Activated naive CD4-positive, alpha-beta T cell treated with anti-CD3 and anti-CD28 coated beads for 36 hours (primary cell): ENCODE measurements at regions not wholly inside any gene's neighbourhood (a gene's known extent, or its start where the extent isn't known, plus 50 kb on each side); places are given as distances from the start of the nearest gene placed in this dataset.
"Not testable (repeated sequence)": the region's sequence is repeated elsewhere in the genome, so short reads cannot be mapped to it uniquely, and the experiment has no call there.

Source experiments
- CTCF ChIA-PET: fragments of 350-600 bp; sonication (Branson Sonifier 250); formaldehyde crosslinking; loops from one replicate; lab custom pipeline; 2021; ENCODE audit warnings: antibody characterized with exemption; lab: Charles Lee
- DNase-seq: peaks from one replicate; pipeline ENCODE4 v3.0.0-alpha.2; 2020
- H3K27ac Mint-ChIP-seq: one replicate; pipeline ENCODE4 v1.8.0; 2021; ENCODE audit warnings: mild to moderate bottlenecking, mixed read lengths
- H3K27me3 Mint-ChIP-seq: one replicate; pipeline ENCODE4 v1.8.0; 2021; ENCODE audit warnings: low read depth, mixed read lengths
- H3K36me3 Mint-ChIP-seq: one replicate; pipeline ENCODE4 v1.8.0; 2021; ENCODE audit warnings: low read depth, mixed read lengths
- H3K4me1 Mint-ChIP-seq: one replicate; pipeline ENCODE4 v1.8.0; 2021; ENCODE audit warnings: low read depth, mixed read lengths
- H3K4me3 Mint-ChIP-seq: one replicate; pipeline ENCODE4 v1.8.0; 2021; ENCODE audit warnings: mild to moderate bottlenecking, moderate library complexity, mixed read lengths
- H3K9me3 Mint-ChIP-seq: one replicate; pipeline ENCODE4 v1.8.0; 2021; ENCODE audit warnings: mixed read lengths
- intact Hi-C: fragments of 100-400 bp; cut with micrococcal nuclease; formaldehyde crosslinking; loops from one replicate; pipeline ENCODE4 v1.15.1; 2023

DNA sequence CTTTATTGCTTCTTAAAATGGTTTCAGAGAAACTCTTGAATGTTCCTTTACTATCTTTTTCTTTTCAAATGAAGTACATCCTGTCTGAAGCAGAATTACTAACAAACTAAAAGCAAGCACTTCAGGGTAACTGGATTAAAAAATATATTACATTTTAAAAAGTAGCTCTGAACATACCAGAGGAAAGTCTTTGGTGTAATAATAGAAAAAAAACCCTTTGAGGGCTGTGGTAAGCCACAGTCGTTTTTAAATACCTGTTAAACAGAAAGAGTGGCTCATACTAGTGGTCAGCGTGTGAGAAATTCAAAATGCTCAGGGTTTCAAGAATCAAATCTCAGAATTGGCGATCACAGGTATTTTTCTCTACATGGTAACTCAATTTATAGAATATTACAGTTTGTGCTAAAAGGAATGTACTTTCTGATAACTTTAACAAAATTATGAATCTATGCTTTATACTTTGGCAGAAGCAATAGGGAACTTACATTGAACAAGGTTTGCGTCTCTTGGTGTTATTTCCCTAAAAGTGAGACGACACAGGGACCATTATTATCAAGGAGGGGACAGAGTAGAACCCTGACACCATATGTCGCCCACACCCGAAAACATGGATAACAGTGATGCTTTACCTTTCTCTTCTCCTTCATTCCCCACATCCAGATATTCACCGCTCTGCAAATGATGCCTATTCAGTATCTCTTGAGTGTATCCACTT lies 97.0 kb upstream of the DPH5 start:
- Mint-ChIP-seq H3K27me3 (no peaks in the 10 kb centered on the region), H3K36me3 (no peaks in the 10 kb centered on the region), H3K27ac (no peak overlapping the region), H3K4me1 (peaks cover 51% of the 10 kb centered on the region), H3K9me3 (peaks cover 1% of the 10 kb centered on the region), H3K4me3 (no peak overlapping the region)
- CTCF ChIA-PET: interaction anchor here (0.6 to 1.4 kb wide), 2 partner anchors 17 to 166 kb away, joined by 3 to 12 read pairs; no protein-coding TSS in a partner anchor
- intact Hi-C loops: loop anchor here (1.0 to 10.0 kb wide), 4 partner anchors 8 to 678 kb away; partner anchors contain the start of gene DPH5
- DNase-seq: peak; percentile 35

DNA sequence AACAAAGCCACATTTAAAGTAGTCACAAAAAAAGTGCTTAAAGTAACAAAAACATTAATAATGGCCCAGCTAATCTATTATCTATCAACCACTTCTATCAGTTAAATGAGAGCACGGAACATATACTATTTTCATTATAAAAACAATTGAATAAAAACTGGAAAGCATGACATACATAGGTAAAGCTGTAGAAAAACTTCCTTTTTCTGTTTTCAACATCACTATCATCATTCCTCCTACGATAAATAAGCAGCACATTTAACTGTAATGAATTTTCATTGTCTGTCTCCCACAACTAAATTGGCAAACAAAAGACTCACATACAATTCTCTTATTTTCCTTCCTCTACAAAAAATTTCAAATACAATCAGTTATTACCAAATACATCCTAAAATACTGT lies 96.4 kb upstream of the DPH5 start:
- peaks cover 1% of the 10 kb centered on the region for H3K9me3 Mint-ChIP-seq
- H3K27me3 Mint-ChIP-seq: no peaks in the 10 kb centered on the region
- intact Hi-C loops: loop anchor here (1.0 to 10.0 kb wide), 4 partner anchors 8 to 677 kb away; partner anchors contain the start of gene DPH5
- CTCF ChIA-PET: interaction anchor here (0.6 to 1.4 kb wide), 3 partner anchors 12 to 166 kb away, joined by 3 read pairs; no protein-coding TSS in a partner anchor
- H3K4me3 Mint-ChIP-seq: no peak overlapping the region
- peaks cover 49% of the 10 kb centered on the region for H3K4me1 Mint-ChIP-seq
- peak overlapping the region; percentile 48 for H3K27ac Mint-ChIP-seq
- no peak for DNase-seq
- H3K36me3 Mint-ChIP-seq: no peaks in the 10 kb centered on the region

DNA sequence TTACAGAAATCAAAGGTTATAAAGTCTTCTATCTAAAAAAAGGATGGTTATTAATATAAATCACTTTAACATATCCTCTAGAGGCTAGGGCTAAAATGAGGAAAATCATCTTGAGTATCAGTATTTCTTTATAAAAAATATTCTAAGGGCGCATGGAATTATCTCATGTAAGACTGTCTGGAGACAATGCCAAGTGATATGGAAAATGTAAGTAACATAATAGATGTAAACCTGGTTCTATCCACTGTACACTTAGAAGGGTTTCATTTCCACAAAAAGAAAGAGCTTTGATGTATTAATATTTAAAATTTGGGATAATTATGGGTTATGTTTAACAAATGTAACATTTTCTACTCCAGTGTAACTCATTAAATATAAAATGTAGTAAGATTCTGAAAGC lies 95.9 kb upstream of the DPH5 start:
- Mint-ChIP-seq H3K36me3 (no peaks in the 10 kb centered on the region), H3K4me1 (peaks cover 49% of the 10 kb centered on the region)

DNA sequence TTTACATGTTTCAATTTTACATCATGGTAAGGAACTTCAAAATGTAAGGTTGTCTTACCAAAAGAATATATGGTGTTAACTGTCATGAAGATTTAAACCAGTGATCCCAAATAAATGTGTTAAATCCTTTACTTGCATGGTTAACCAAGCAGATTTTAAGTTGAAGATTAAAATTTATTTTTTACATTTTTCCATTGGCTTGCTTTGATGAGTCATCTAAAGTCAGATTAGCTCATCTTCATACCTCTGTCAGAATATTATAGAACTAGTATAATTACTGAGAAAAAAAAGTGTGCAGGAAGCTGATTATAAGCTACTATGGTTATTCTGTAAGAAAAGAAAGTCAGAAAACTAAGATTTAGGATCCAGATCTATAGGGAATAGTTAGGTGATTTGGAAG lies 95.3 kb upstream of the DPH5 start:
- Mint-ChIP-seq H3K4me3 (no peak overlapping the region), H3K36me3 (no peaks in the 10 kb centered on the region), H3K9me3 (peaks cover 1% of the 10 kb centered on the region), H3K27ac (peak overlapping the region; percentile 27), H3K4me1 (peaks cover 54% of the 10 kb centered on the region), H3K27me3 (no peaks in the 10 kb centered on the region)
- DNase-seq: no peak
- intact Hi-C loops: loop anchor here (1.0 to 10.0 kb wide), 4 partner anchors 9 to 676 kb away; partner anchors contain the start of gene DPH5
- CTCF ChIA-PET: interaction anchor here (1.5 kb wide), 1 partner anchor 168 kb away, joined by 6 read pairs; no protein-coding TSS in a partner anchor

More for the DNA sequence above, 95.9 kb upstream of the DPH5 start:
- H3K9me3 Mint-ChIP-seq: peaks cover 1% of the 10 kb centered on the region
- peak overlapping the region; percentile 48 for H3K27ac Mint-ChIP-seq
- no peak for DNase-seq
- CTCF ChIA-PET: interaction anchor here (0.6 to 1.4 kb wide), 3 partner anchors 13 to 167 kb away, joined by 3 read pairs; no protein-coding TSS in a partner anchor
- intact Hi-C loops: loop anchor here (5.0 to 10.0 kb wide), 3 partner anchors 94 to 677 kb away; partner anchors contain the start of gene DPH5
- H3K4me3 Mint-ChIP-seq: no peak overlapping the region
- H3K27me3 Mint-ChIP-seq: no peaks in the 10 kb centered on the region

DNA sequence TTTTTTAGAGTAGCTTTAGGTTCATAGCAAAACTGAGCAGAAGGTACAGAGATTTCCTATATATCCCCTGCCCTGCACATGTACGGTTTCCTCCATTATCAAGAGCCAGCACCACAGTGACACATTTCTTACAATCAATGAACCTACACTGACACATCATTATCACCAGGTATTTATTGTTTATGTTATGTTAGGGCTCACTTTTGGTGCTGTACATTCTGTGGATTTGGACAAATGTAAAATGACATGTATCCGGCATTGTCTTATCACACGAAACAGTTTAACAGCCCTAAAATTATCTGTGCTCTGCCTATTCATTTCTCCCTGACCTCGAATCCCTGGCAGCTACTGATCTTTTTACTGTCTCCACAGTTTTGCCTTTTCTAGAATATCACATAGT lies 93.7 kb upstream of the DPH5 start:
- intact Hi-C loops: no loop called here
- H3K9me3 Mint-ChIP-seq: peaks cover 1% of the 10 kb centered on the region
- H3K27me3 Mint-ChIP-seq: no peaks in the 10 kb centered on the region
- no peak for DNase-seq
- no peak overlapping the region for H3K27ac Mint-ChIP-seq
- H3K4me3 Mint-ChIP-seq: no peak overlapping the region
- H3K36me3 Mint-ChIP-seq: no peaks in the 10 kb centered on the region
- H3K4me1 Mint-ChIP-seq: peaks cover 54% of the 10 kb centered on the region
- CTCF ChIA-PET: interaction anchor here (0.9 kb wide), 1 partner anchor 62 kb away, joined by 3 read pairs; no protein-coding TSS in a partner anchor

DNA sequence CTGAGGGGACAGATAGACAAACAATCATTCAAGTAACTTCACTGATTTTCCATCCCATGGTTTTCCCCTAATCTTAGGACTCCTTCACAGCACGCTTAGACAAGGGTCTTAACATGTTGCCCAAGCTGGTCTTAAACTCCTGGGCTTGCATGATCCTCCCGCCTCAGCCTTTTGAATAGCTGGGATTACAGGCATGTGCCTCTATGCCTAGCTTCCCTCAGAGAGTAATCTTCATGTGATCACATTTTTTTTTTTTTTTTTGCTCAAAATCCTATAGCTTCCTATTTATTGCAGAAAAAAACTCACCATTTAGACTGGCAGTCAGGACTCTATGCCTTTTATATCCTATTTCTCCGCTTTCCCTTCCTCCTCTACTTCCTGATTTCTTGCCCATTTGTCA lies 90.4 kb upstream of the DPH5 start:
- no peaks in the 10 kb centered on the region for H3K27me3 Mint-ChIP-seq
- intact Hi-C loops: no loop called here
- peaks cover 48% of the 10 kb centered on the region for H3K4me1 Mint-ChIP-seq

DNA sequence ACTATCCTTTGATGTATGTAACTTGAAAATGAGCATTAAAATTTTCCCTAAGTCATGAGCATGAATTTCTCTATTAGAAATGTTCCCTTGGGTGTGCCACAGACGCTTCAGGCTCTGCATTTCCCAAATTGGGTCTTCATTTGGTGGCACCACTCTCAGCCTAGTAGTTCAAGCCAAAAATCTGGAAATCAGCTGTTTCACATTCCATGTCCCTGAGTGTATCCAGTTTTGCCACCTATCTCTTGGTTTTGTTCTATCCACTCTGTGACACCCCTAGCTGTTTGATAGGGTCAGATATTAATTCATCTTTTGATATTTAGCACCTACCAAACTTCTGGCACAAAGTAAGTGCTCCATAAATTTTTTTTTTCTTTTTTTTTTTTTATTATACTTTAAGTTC lies 89.5 kb upstream of the DPH5 start:
- Mint-ChIP-seq H3K9me3 (peaks cover 6% of the 10 kb centered on the region), H3K4me3 (no peak overlapping the region), H3K4me1 (peaks cover 49% of the 10 kb centered on the region), H3K36me3 (no peaks in the 10 kb centered on the region), H3K27ac (no peak overlapping the region), H3K27me3 (no peaks in the 10 kb centered on the region)
- DNase-seq: no peak
- CTCF ChIA-PET: interaction anchor here (0.6 to 2.4 kb wide), 3 partner anchors 11 to 178 kb away, joined by 3 to 9 read pairs (median 4); no protein-coding TSS in a partner anchor
- intact Hi-C loops: no loop called here

More for the DNA sequence above, 90.4 kb upstream of the DPH5 start:
- Mint-ChIP-seq H3K4me3 (no peak overlapping the region), H3K36me3 (no peaks in the 10 kb centered on the region), H3K9me3 (peaks cover 6% of the 10 kb centered on the region), H3K27ac (no peak overlapping the region)
- CTCF ChIA-PET: interaction anchor here (0.6 to 2.4 kb wide), 4 partner anchors 21 to 172 kb away, joined by 3 to 9 read pairs (median 4); no protein-coding TSS in a partner anchor
- no peak for DNase-seq

DNA sequence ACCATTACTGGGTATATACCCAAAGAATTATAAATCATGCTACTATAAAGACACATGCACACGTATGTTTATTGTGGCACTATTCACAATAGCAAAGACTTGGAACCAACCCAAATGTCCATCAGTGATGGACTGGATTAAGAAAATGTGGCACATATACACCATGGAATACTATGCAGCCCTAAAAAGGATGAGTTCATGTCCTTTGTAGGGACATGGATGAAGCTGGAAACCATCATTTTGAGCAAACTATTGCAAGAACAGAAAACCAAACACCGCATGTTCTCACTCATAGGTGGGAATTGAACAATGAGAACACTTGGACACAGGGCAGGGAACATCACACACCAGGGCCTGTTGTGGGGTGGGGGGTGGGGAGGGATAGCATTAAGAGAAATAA lies 88.5 kb upstream of the DPH5 start:
- H3K27me3 Mint-ChIP-seq, H3K27ac Mint-ChIP-seq, H3K4me3 Mint-ChIP-seq, intact Hi-C loops, DNase-seq, H3K36me3 Mint-ChIP-seq, H3K9me3 Mint-ChIP-seq: not testable (repeated sequence)
- H3K4me1 Mint-ChIP-seq: peaks cover 46% of the 10 kb centered on the region
- CTCF ChIA-PET: interaction anchor here (2.4 kb wide), 1 partner anchor 174 kb away, joined by 9 read pairs; no protein-coding TSS in a partner anchor

DNA sequence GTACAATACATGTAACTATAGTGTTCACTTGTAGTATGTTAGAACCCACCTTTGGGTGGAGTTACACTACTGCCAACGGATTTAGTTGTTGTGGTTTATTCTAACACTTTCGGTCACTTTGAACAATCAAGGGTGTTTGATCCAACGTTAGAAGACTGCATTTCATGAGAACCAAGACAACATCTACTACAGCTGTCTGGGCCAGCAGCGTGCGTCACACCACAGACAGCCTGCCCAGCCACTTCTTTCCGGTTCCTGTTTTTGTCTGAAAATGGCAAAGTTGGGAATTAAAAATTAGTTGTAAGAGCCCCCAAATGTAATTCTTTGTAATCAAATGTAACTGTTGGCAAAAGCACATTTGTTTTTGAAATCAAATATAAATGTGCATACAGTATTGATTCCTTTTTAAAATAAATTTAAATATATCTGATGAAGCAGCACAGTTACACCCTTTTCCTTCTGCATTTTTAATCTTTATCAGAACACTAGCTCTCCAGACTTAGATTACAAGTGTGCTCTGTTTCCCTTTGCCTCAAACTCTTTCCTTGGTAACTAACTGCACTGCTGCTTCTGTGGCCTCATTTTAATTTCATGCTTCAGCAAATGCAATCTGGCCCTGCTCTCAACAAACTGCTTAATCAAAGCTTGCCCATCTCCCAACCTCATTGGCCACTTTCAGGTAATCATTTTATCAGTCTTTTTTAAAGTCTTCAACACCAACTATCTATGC lies 86.6 kb upstream of the DPH5 start:
- intact Hi-C loops: loop anchor here (1.0 to 2.0 kb wide), 7 partner anchors 8 to 179 kb away; no protein-coding TSS in a partner anchor
- no peaks in the 10 kb centered on the region for H3K27me3 Mint-ChIP-seq
- CTCF ChIA-PET: interaction anchor here (0.6 to 1.6 kb wide), 7 partner anchors 24 to 225 kb away, joined by 3 to 5 read pairs (median 3); no protein-coding TSS in a partner anchor

DNA sequence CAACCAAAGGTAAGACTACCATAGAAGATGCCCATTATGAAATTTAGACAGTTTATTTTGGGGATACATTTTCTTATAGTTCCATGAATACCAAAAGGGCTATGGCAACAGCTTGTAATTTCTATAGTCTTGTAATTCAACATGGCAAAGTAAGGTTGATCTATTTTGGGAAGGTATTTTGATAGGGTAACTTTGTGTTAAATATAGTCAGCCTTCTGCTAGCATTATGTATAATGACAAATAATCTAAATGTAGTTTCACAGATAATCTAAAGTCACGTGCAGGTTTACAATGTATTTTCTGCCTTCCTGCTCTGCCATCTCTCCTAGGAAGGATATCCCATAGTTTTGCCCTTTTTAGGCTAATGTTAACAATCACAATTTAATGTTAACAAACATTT lies 85.9 kb upstream of the DPH5 start:
- Mint-ChIP-seq H3K4me3 (no peak overlapping the region), H3K36me3 (no peaks in the 10 kb centered on the region), H3K4me1 (peaks cover 60% of the 10 kb centered on the region), H3K9me3 (peaks cover 6% of the 10 kb centered on the region), H3K27me3 (no peaks in the 10 kb centered on the region), H3K27ac (peak overlapping the region; percentile 75)
- no peak for DNase-seq
- intact Hi-C loops: no loop called here
- CTCF ChIA-PET: no interaction called here

More for the DNA sequence above, 86.6 kb upstream of the DPH5 start:
- peak; percentile 75 for DNase-seq
- Mint-ChIP-seq H3K36me3 (no peaks in the 10 kb centered on the region), H3K9me3 (peaks cover 6% of the 10 kb centered on the region), H3K4me1 (peaks cover 56% of the 10 kb centered on the region), H3K27ac (peak overlapping the region; percentile 88), H3K4me3 (peak overlapping the region; percentile 54)

DNA sequence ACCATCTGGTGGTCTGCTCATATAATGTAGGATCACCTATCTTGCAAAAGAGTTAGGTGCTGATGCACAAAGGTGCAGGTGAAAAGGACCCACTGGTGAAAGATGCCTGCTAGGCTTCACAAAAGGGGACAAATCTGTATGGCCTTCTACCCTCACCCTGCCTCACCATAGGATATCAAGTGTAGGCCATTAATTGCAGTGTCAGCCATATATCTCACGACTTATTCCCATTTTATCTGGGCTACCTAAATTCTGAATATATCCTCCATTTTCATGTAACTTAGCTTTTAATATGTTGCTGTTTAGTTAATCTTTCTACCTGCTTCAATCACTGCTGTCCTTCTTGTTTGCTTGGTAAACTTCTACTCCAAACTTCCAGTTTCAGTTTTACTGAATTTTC lies 84.2 kb upstream of the DPH5 start:
- intact Hi-C loops: no loop called here
- H3K4me3 Mint-ChIP-seq: no peak overlapping the region
- CTCF ChIA-PET: no interaction called here
- no peak overlapping the region for H3K27ac Mint-ChIP-seq
- no peaks in the 10 kb centered on the region for H3K27me3 Mint-ChIP-seq
- H3K9me3 Mint-ChIP-seq: peaks cover 6% of the 10 kb centered on the region
- no peaks in the 10 kb centered on the region for H3K36me3 Mint-ChIP-seq
- H3K4me1 Mint-ChIP-seq: peaks cover 48% of the 10 kb centered on the region
- DNase-seq: no peak

DNA sequence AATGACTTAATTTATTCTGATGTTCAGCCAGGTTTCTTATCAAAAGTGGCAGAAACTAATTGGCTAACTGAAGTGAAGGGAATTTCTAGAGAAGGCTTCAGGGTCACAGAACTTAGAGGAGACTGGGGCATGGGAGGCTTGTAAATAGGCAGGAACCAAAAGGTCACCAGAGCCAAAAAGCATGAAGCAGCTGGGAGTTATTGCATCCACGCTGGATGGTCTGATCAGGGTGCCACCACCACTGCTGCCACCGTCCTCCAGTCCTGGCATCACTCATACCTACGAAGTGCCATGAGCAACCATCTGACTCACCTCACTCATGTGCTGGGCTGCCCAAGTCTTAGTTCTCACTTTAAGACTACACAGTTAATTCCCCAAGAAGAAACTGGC lies 82.5 kb upstream of the DPH5 start:
- CTCF ChIA-PET: no interaction called here
- peak; percentile 53 for DNase-seq

More for the DNA sequence above, 82.5 kb upstream of the DPH5 start:
- no peak overlapping the region for H3K27ac Mint-ChIP-seq
- H3K9me3 Mint-ChIP-seq: peaks cover 1% of the 10 kb centered on the region
- no peaks in the 10 kb centered on the region for H3K36me3 Mint-ChIP-seq
- peaks cover 48% of the 10 kb centered on the region for H3K4me1 Mint-ChIP-seq
- no peaks in the 10 kb centered on the region for H3K27me3 Mint-ChIP-seq
- no peak overlapping the region for H3K4me3 Mint-ChIP-seq
- intact Hi-C loops: no loop called here
